SKM-1 (cell line): ENCODE measurements at regions not wholly inside any gene's neighbourhood (a gene's known extent, or its start where the extent isn't known, plus 50 kb on each side); places are given as distances from the start of the nearest gene placed in this dataset.
"Not testable (repeated sequence)": the region's sequence is repeated elsewhere in the genome, so short reads cannot be mapped to it uniquely, and the experiment has no call there.

Source experiments
- DNase-seq: peaks from one replicate; lab custom pipeline; 2025; ENCODE audit not compliant: unreplicated experiment; lab: John Stamatoyannopoulos, UW

DNA sequence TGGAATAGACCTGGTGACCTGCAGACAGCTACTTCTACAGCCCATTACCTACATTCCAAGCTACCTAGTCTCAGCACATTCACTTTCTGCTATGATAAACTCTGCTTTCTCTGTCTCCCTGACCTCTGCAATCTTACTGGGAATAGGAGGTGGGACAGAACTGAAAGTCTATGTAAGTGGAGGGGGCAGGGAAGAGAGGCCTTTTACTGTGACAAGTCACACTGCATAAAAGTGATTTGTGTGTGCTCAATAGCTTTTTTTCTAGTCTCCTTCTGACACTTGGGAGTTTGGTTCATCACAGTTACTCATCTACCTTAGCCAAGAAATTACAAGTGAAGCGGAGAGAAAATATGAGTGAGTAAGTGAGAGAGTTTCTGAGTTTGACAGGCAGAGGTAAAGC, 322.4 kb downstream of the OLFM4 start:
- no peak for DNase-seq

DNA sequence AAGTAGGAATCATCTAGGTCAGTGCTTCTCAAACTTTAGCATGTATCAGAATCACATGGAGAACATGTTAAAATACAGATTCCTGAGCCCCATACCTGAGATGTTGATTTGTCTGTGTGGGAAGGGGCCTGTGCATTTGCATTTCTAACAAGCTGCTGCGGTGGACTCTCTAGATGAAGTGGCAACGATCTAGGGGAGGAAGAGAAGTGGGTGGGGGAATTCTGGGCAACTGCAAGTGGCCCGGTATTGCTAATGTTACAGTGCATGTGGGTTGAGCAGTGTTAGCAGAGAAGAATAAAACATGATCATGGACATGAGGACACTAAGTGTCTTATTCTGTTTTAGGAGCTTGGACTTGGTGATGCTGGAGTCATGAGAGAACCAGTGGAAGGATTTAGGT, 329.0 kb downstream of the OLFM4 start:
- no peak for DNase-seq

DNA sequence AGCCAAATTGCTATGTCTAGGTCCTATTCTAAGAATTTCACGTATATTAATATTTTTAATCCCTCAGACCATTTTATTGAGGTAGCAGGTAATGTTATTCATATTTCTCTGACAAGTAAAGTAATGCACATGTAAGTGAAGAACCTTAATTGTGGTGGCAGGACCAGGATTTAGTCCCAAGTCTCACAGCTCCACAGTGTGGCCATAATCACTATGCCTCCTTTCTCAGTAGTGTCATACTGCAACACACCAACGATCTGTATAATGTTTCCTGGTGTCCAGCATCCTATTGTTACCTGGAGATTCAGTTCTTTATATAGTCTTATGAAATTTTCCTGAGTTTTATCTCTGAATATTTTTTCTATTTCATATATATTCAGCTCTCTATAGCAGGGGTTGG, 340.3 kb downstream of the OLFM4 start:
- DNase-seq = no peak

DNA sequence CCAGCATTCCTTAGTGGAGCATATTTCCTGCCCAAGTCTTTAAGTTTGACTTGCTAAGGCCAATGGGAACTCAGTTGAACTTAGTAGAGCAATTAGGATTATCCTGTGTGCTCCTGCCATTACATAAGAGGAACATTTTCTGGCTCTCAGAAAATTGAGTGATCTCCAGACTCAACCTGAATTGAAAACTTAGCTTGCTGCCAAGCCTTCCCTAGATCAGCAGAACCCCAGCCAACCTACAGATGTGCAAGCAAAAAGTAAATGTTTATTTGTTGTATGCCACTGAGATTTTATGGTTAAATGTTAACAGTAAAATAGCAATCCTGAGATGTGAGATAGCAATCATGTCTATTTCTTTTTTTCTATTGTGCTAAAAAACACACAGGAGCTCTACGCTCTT, 350.9 kb downstream of the OLFM4 start:
- no peak for DNase-seq

DNA sequence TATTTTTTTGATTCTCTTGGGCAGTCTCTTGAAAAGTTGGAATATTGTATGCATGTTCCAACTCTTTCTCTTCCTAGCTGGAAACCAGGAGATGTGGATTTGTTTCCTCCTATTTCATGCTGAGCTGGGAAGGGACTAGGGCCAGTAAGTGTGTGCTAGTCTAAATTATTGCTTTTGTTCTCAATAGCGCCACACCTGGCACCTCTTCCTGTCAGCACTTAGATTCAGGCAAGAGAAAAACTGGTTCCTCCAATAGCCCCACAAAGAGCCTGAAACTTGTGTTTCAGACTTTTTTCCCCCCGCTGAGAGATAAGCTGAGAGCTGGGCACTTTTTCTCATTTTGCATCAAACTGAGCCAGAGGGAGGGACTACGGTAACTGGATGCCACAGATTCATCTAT, 353.4 kb downstream of the OLFM4 start:
- no peak for DNase-seq

DNA sequence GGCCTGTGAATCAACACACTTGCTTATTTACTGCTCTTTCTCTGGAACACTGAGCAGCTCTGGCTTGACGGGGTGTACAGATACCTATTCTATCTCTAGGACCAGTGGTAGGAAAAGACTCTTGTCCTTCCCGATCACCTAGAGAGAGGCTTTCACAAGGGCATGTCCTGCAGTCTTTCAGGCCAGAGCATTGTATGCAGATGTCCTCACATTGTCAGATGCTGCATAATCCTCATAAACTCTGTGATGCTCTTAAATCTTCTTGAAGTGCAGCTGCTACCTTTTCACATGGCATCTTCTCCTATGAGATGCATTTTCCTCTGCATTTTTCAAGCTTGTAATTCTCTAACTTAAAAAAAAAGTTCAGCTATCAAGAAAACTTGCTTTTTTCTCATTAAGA, 369.4 kb downstream of the OLFM4 start:
- DNase-seq = no peak

DNA sequence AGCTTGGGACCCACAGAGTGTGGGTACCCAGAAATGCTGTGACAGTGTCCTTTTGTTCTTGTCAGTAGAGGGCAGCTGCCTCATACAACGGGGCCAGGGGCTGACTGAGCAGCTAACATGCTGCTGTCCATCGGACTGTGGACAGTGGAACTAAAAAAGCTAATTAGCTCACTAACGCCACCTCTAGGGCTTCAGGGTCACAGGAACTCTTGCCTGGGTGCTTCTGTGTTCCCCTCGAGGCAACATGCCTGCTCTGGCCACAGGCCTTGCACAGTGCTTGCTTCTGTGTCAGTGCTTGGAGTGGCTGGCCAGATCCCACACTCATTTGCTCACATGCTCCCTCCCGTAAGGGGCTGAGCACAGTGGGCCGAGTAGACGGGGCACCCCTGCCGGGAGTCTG, 377.0 kb downstream of the OLFM4 start:
- no peak for DNase-seq

DNA sequence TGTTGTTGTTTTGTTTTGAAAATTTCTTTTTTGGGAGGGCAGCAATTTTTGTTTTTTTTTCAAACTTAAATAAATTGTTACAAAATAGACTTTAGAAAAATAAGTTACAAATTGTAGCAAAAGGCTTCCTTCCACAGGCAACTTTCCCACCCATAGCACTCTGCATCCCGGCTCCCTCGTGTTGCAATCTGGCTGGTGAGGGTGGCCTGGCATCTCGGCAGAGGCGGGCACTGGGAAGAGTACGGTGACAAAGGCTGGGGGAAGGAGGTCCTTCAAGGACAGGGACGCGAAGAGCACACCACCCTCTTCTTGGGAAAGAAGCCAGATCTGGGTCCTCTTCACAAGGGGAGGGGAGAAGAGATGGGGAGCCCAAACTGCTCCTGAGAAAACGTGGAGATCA, 379.7 kb downstream of the OLFM4 start:
- DNase-seq = no peak

DNA sequence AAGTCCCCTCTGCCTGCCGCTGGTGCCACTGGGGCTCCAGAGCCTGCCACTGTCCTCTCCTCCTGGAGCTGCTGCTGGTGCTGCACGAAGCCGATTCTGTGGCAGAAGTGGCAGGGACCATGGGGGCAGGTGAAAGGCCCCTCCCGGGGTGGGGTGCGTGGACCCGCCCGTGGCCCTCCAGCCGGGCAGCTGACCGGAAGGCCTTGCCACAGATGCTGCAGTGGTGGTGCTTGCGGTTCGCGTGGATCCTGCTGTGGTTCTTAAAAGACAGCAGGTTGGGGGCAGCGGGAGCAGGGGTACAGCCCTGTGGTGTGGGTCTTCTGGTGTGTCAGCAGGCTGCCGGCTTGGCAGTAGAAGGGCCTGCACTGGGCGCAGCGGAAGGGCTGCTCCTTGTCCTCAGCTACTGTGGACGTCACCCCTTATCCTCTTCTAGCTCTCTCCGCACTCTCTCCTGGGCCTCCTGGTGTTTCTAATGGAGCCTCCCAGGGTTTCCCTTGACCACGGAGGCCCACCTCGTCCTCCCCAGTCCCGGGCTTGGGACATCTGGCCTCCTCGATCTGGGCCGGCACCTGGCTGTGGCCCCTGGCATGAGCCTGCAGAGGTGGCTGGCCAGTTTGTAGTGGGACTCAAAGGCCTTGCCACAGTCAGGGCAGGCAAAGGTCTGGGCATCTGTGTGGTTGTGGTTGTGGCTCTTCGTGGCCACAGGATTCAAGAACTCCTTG, 380.4 kb downstream of the OLFM4 start:
- no peak for DNase-seq

DNA sequence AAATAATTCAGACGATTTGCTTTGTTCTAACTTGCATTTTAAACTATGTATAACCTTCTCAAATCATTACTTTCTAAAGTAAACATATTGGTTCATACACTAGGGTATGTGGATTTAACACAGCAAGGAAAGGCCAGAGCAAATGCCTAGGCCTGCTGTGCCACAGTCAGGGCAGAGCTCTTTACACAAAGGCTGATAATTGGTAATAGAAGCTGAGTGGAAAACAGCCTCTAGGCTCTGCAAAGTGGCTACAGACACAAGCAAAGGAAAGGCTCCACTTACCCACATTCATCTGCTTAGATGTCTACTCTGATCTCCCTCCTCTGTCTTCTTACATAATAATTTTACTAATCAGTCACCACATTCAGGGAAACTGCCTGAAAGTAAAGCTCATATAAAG, 382.9 kb downstream of the OLFM4 start:
- DNase-seq = no peak

DNA sequence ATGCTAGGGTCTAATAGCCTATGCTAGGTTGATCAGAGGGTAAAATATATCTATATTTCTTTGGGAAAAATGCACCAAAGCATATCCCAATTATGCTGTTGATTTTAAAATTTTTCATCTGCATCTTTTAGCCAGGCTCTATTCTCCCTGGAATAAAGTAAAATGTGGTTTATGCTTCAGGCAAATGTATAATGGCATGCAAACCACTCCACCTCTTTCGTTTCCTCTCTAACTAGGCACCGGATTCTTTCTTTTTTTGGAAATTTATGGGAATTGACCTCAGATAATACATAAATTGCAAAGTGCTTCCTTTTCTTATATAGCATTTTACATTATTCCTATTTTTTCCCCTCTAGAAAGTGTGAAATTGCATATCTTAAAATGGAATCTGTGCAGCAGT, 386.5 kb downstream of the OLFM4 start:
- no peak for DNase-seq

DNA sequence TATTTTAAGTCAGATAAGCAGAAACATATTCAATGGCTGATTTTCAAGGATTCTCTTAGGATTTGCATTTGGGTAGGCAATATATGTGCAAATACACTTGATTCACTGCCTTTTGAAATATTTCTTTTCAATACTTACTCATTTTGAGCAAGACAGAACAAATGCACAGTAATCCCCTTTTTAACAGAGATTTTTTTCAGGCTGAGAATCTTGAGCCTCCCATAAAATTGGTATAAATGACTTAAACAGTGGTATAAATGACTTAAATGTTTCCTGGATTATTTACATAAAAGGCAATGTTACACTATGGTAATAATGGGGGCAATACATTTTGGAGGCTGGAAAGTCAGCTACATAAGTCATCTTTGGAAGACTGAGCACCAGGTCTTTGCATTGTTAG, 389.0 kb downstream of the OLFM4 start:
- no peak for DNase-seq

DNA sequence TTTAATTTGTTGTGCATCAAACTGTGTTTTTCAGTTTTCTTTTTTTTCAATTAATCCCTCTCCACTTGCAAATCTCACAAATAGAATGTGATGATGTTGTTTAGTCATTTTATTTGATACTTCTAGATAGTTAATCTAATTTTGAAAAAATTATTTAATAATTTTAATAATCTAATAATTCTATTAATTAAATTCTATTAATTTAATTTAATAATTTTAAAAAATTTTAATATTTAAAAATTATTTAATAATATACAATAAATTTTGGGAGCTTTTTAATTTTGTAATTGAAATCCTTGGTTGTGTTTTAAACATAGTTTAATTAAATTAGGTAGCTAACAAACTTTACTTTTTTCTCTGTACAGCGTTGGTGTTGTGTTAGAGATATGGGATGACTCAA, 393.8 kb downstream of the OLFM4 start:
- DNase-seq = no peak

DNA sequence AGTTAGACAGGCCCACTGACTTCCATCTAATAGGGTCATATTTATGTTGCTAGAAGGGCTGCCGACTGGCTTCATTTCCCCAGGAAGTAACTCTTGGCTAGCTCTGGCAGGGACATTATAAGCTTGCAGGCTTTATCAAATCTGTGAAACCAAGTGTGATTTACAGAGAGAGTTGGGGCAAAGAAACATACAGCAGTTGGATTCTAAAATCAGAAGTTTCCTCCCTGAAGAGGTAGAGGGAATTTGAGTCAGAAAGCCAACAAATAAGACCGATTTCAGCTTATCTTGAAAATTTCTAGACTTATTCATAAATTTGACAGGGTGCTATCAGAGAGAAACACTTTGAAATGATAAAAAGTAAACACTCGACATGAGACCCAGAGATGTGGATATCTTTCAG, 407.8 kb downstream of the OLFM4 start:
- no peak for DNase-seq

DNA sequence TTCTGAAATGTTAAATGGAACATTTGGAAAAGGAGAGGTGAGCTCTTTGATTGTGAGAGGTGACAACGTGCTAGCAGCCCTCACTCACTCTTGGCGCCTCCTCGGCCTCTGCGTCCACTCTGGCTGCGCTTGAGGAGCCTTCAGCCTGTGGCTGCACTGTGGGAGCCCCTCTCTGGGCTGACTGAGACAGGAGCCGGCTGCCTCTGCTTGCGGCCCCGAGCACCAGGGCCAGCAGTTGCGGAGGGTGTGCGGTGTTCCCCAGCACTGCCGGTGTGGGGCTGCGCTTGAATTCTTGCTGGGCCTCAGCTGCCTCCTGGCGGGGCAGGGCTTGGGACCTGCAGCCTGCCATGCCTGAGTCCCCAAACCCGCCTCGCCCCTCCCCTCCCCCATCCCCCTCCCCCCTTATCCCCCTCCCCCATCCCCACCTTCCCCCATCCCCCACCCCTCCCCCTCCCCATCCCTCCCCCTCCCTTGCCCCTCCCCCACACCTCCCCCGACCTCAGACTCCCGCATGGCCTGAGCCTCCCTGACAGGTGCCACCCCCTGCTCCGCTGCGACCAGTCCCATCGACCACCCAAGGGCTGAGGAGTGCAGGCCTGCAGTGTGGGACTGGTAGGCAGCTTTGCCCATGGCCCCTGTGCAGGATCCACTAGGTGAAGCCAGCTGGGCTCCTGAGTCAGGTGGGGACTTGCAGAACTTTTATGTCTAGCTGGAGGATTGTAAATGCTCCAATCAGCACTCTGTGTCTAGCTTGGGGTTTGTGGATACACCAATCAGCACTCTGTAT, 411.0 kb downstream of the OLFM4 start:
- DNase-seq = no peak

DNA sequence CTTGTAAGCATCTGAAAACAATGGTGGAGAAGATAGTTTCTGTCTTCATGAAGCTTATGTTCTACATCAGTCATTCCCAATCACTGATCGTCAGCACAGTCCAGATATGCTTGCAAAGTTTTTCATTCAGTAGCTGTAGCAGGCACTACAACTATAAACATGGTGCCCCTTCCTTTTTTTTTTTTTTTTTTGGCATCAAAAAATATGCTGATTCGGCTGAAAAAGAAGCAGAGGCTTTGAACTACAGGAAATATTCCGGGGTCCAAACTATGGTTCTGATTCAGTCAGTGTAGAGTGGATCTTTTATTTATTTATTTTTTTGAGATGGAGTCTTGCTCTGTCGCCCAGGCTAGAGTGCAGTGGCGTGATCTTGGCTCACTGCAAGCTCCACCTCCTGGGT, 414.4 kb downstream of the OLFM4 start:
- no peak for DNase-seq

DNA sequence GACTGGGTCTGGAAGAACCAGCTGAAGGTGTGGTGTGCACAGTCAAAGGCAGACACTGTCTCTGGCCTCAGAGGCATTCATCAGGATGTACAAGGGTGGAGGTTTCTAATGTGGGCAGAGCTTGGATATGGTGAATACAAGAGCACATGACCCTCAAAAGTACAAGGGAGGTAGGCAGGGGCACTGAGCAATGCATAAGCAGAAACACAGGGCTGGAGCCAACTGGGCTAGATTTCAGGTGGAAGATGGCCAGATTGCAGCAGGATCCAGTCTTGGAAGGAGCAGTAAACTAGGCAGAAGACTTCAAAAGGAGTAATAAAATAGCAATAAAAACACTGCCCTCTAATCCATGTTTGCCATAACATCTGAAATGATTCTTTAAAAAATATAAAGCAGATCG, 417.1 kb downstream of the OLFM4 start:
- DNase-seq = no peak

DNA sequence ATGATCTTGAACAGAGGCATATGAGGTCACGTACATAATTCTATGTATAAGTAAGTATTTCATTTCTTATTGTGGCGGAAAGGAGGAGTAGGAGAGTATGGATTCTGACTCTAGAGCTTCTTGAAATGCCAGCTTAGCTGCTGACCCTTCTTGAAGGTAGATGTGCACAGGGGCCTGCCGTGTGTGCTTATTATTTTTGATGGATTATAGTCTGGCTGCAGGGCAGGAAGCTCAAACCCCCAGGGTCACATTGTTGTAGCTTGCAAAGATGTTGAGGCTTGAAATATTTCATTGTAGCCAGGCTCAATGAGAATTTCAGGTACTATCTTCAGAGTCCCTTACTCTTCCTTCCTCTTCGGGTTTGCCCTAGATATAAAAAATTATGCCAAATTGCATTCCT, 418.8 kb downstream of the OLFM4 start:
- DNase-seq = no peak

DNA sequence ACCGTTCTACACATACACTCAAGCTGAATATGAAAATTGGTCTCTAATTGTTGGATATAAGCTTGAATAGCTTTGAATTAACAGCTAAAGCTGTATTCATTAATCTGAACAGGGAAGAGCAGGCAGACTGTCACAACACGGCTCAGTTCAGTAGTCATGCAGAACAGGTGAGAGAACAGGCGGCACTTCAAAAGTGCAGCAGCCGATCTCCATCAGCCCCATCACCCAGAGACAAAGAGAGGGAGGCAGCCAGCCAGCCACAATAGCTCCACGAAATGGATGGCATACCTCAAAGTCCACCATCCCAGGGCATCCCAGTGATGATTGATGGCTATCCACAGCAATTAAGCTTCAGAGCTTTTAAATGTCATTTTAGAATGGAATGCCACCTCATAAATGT, 419.2 kb downstream of the OLFM4 start:
- DNase-seq = no peak

DNA sequence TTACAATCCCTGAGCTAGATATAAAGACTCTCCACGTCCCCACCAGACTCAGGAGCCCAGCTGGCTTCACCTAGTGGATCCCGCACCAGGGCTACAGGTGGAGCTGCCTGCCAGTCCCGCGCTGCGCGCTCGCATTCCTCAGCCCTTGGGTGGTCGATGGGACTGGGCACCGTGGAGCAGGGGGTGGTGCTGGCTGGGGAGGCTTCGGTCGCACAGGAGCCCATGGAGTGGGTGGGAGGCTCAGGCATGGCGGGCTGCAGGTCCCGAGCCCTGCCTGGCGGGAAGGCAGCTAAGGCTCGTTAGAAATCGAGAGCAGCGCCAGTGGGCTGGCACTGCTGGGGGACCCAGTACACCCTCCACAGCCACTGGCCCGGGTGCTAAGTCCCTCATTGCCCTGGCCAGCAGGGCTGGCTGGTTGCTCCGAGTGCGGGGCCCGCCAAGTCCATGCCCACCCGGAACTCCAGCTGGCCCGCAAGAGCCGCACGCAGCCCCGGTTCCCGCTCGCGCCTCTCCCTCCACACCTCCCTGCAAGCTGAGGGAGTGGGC, 423.7 kb downstream of the OLFM4 start:
- not testable (repeated sequence) for DNase-seq

DNA sequence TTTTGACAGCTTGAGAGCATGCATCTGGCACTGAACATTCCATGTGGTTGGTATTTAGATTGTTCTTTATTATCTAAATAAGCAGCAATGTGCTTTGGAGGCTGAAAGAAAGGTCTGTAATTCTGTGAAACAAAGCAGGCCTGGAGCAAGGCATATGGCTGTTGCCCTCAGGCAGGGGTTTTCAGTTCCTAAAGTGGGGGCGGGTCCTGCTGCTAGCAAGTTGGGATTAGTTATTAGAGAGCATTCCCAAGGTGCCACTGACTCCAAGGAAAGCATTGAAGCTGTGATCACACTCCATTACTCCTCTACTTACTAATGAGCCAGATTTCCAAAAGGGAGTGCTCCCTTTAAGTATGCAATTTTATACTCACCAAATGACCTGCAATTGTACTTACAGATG, 432.2 kb downstream of the OLFM4 start:
- no peak for DNase-seq

DNA sequence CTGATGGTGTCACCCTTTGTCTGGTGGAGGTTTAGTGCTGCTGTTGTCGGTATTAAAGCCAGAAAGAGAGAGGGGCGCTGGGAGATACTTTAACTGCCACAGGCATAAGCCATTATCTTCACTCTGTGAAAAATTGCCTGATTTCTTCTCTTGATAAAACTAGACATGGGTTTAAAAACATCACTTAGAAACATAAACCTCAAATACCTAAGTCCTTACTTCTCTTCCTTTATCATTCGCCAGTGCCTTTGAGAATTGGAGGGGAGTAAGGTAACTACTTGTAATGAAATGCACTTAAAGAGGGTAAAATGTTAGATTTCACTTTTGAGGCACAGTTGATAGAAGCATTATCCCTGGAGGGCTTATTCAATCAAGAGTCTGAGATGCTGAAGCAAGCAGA, 434.5 kb downstream of the OLFM4 start:
- no peak for DNase-seq

DNA sequence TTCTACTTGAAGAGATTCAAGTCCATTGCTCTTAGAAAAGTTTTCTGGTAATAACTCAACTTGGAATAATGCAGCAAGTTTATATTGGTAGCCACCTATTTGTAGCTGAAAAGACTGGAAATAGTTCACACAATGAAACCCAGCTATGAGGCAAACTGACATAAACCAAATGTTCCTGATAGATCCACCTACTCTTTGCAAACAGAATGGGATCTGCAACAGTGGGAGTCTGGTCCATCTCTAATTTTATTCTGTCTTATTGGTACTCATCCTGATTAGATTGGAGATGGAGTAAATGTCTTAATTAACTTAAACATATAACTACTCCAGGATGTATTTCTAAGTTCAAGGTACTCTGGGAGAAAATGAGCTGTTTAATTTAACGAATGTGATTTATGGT, 438.0 kb downstream of the OLFM4 start:
- no peak for DNase-seq
